ENCODE measurements at regions not wholly inside any gene's neighbourhood (a gene's known extent, or its start where the extent isn't known, plus 50 kb on each side); places are given as distances from the start of the nearest gene placed in this dataset.

DNA sequence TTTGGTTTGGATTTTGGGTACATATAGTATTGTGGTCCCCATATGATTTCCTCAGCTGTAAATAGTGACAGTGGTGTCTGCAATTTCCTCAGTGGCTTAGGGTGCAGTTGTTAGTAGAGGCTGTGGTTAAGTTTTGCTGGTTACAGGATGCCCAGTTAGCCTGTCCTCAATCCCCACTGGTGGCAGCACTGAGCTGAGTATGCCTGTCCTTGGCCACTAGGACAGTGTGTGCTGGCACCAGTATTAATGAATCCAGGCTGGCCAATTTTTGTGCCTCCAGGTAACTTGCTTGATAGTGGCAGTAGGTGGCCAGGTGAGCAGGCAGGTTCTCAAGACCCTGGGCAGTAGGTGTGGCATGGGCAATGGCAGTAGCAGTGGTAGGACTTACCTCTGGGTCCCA lies 973.1 kb downstream of the TMEM182 start:
- H3K36me3 ChIP-seq: no peaks in the 10 kb centered on the region
- intact Hi-C loops (cut with DNase I): no loop called here

DNA sequence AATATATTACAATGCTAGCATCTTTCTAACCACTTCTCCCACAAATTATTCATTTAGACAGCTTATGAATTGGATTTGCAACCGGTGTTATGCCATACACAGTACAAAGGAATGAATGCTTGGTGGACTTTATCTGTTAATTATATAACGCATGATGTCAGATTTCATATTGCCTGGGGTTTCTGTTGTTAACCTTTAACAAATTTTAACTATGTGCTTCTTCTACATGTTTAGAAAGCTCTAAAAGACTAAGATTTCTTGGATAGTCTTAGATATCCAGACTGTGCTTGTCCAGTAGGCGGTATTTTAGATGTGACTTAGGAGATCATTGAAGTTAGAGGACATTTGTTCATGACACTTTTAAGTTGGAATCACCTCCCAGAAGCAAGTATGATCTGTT lies 976.3 kb downstream of the TMEM182 start:
- no peak for DNase-seq (ENCODE audit: low spot score in 2 of 2)
- Histone ChIP-seq H3K4me1 (no peaks in the 10 kb centered on the region), H3K4me3 (no peak overlapping the region), H3K9me3 (peaks cover 0 to 5% of the 10 kb centered on the region in 2 donors), H3K27ac (no peak overlapping the region), H3K27me3 (no peaks in the 10 kb centered on the region), H3K36me3 (no peaks in the 10 kb centered on the region)
- intact Hi-C loops (cut with DNase I): no loop called here
- TF ChIP-seq, protein P1, sequence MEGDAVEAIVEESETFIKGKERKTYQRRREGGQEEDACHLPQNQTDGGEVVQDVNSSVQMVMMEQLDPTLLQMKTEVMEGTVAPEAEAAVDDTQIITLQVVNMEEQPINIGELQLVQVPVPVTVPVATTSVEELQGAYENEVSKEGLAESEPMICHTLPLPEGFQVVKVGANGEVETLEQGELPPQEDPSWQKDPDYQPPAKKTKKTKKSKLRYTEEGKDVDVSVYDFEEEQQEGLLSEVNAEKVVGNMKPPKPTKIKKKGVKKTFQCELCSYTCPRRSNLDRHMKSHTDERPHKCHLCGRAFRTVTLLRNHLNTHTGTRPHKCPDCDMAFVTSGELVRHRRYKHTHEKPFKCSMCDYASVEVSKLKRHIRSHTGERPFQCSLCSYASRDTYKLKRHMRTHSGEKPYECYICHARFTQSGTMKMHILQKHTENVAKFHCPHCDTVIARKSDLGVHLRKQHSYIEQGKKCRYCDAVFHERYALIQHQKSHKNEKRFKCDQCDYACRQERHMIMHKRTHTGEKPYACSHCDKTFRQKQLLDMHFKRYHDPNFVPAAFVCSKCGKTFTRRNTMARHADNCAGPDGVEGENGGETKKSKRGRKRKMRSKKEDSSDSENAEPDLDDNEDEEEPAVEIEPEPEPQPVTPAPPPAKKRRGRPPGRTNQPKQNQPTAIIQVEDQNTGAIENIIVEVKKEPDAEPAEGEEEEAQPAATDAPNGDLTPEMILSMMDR (IDR thresholded peaks at IDR 0.05): no peak

More for the DNA sequence above, 973.1 kb downstream of the TMEM182 start:
- TF ChIP-seq, protein P1 (IDR thresholded peaks at IDR 0.05): no peak
- Histone ChIP-seq H3K27me3 (no peaks in the 10 kb centered on the region), H3K9me3 (peaks cover 0 to 5% of the 10 kb centered on the region in 2 donors), H3K4me1 (no peaks in the 10 kb centered on the region), H3K27ac (no peak overlapping the region), H3K4me3 (no peak overlapping the region)
- no peak for DNase-seq (ENCODE audit: low spot score in 2 of 2)

DNA sequence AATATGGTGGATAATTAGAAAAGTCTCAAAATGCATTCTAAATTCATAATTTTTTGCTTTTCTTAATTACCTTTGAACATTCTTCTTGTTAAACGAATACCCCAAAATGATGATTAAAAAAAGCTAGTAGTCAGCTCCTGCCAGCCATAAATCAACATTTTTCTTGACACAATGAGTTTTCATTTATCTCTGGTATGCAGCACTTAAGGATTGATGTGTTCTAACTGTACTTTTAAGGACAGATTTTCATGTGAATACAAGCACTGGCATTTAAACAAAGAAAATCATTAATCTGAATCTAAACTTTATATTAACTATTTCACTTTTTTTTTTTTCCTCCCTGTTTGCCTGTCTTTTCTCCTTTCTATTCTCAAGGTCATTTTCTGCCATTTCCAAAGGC lies 976.8 kb downstream of the TMEM182 start:
- no peaks in the 10 kb centered on the region for H3K36me3 ChIP-seq
- TF ChIP-seq, protein P1 (IDR thresholded peaks at IDR 0.05): no peak

GRCh38 chr2:103739186-103739585 lies 977.4 kb downstream of the TMEM182 start:
- H3K27ac ChIP-seq: no peak overlapping the region
- DNase-seq (ENCODE audit: low spot score in 2 of 2): no peak
- H3K36me3 ChIP-seq: no peaks in the 10 kb centered on the region
- H3K9me3 ChIP-seq: peaks cover 0 to 1% of the 10 kb centered on the region in 2 donors
- intact Hi-C loops (cut with DNase I): no loop called here
- no peaks in the 10 kb centered on the region for H3K4me1 ChIP-seq
- no peak overlapping the region for H3K4me3 ChIP-seq
- H3K27me3 ChIP-seq: no peaks in the 10 kb centered on the region
- TF ChIP-seq, protein P1 (IDR thresholded peaks at IDR 0.05): no peak

More for the DNA sequence above, 976.8 kb downstream of the TMEM182 start:
- H3K4me3 ChIP-seq: no peak overlapping the region
- no peak for DNase-seq (ENCODE audit: low spot score in 2 of 2)
- no peaks in the 10 kb centered on the region for H3K4me1 ChIP-seq
- intact Hi-C loops (cut with DNase I): no loop called here
- peaks cover 0 to 5% of the 10 kb centered on the region in 2 donors for H3K9me3 ChIP-seq
- no peaks in the 10 kb centered on the region for H3K27me3 ChIP-seq
- no peak overlapping the region for H3K27ac ChIP-seq

DNA sequence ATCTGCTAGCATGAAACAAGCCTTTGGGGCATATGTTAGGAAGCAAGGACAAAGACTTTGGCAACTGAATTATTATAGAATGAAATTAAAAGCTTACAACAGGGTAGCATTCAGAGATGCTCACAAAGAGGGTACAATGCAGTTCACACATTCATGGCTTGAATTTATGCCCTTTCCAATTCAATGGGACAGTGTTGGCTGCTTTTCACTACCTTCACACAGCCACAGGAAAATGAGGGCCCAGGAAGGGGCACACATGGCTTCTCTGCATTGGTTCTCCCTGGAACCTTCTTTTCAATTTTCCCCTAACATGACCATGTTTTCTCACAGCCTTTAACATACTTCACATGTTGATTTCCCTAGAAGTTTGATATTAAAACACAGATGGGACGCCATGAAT lies 978.1 kb downstream of the TMEM182 start:
- intact Hi-C loops (cut with DNase I): no loop called here
- H3K27ac ChIP-seq: no peak overlapping the region
- H3K4me1 ChIP-seq: no peaks in the 10 kb centered on the region
- H3K36me3 ChIP-seq: no peaks in the 10 kb centered on the region
- H3K4me3 ChIP-seq: no peak overlapping the region
- TF ChIP-seq, protein P1 (IDR thresholded peaks at IDR 0.05): no peak
- no peaks in the 10 kb centered on the region for H3K27me3 ChIP-seq
- no peaks in the 10 kb centered on the region for H3K9me3 ChIP-seq
- DNase-seq (ENCODE audit: low spot score in 2 of 2): no peak

- H3K36me3 ChIP-seq: no peaks in the 10 kb centered on the region
- H3K9me3 ChIP-seq: no peaks in the 10 kb centered on the region
- intact Hi-C loops (cut with DNase I): no loop called here
- no peak overlapping the region for H3K4me3 ChIP-seq
- H3K27me3 ChIP-seq: no peaks in the 10 kb centered on the region
- DNase-seq (ENCODE audit: low spot score in 2 of 2): no peak
- H3K4me1 ChIP-seq: no peaks in the 10 kb centered on the region
- TF ChIP-seq, protein P1 (IDR thresholded peaks at IDR 0.05): no peak
- H3K27ac ChIP-seq: no peak overlapping the region
These were observed 978.8 kb downstream of the TMEM182 start for GRCh38 chr2:103740631-103741030.

All from ascending aorta (tissue), 2 donors.